T47D (cell line): ENCODE measurements at regions not wholly inside any gene's neighbourhood (a gene's known extent, or its start where the extent isn't known, plus 50 kb on each side); places are given as distances from the start of the nearest gene placed in this dataset.
"Not testable (repeated sequence)": the region's sequence is repeated elsewhere in the genome, so short reads cannot be mapped to it uniquely, and the experiment has no call there.

Source experiments
- DNase-seq, 2 experiments: peaks; one replicate each; pipeline versions ENCODE4 v3.0.0 to v3.0.0-alpha.2; 2011 to 2012; ENCODE audit warnings: low read depth in 1 of 2, low spot score in 1 of 2
- JUND ChIP-seq: IDR thresholded peaks from 2 replicates; pipeline ENCODE4 v1.6.1; 2012; ENCODE audit warnings: low read depth
- in situ Hi-C: cut with HindIII; loops from 2 replicates; pipeline ENCODE4 v1.10.0; 2016; ENCODE audit warnings: low sequenced_read_pairs, low pct_unique_long_range_greater_than_20kb

DNA sequence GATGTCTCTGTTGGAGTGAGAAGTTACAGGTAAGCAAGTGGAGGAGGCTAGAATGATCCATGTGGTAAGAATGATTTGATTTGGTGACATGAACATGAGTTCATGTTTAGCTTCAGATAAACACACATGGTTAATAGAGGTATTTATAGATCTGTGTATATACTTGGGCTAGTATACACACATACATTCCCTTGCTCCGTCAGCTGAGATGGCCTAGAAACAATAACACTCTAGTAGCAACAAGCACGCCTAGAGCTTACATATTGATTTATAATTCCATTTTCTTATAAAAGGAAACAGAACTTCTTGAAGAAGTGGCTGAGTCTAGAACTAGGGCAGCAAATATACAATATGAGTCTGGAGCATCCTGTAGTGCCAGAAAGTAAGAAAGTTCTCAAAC lies 223.0 kb downstream of the RND3 start:
- DNase-seq, result no peak
- in situ Hi-C loops, result no loop called here
- no peak for TF ChIP-seq JUND

DNA sequence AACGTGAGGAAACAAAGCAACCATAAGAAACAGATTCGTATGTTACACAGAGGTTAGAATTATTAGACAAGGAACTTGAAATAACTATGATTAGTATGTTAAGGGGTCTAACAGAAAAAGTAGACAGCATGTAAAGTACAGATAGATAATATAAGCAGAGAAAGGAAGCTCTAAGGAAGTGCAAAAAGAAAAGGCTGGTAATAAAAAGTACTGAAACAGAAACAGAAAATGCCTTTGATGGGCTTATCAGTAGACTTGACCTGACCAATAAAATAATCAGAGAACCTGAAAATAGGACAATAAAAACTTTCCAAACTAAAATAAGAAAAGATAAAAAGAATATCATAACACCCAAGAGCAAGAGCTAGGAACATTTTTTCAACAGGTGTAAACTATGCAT lies 225.8 kb downstream of the RND3 start:
- in situ Hi-C loops, result no loop called here
- TF ChIP-seq JUND, result no peak

DNA sequence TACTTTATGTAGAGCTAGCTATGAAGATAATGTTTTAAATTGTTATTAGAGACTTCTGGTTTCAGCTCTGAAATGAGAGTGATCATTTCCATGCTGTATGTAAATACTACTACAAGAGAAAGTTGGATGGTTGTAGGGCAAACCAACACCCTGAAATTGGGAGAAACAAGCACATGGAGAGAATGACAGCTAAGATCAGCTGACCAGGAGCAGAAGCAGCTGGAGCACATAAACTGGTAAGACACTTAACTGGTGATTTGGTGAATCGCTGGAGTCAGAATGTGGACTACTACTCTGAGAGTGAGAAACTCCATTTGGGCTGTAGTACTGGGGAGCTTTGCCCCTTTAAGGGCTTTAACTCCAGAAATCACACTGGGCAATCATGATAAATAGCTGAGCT lies 226.8 kb downstream of the RND3 start:
- TF ChIP-seq JUND, result no peak
- in situ Hi-C loops, result no loop called here
- no peak for DNase-seq

More for the DNA sequence above, 225.8 kb downstream of the RND3 start:
- no peak for DNase-seq

- no peak for DNase-seq
- TF ChIP-seq JUND, result no peak
- in situ Hi-C loops, result no loop called here
Measured at GRCh38 chr2:150259746-150260145, 227.7 kb downstream of the RND3 start.

DNA sequence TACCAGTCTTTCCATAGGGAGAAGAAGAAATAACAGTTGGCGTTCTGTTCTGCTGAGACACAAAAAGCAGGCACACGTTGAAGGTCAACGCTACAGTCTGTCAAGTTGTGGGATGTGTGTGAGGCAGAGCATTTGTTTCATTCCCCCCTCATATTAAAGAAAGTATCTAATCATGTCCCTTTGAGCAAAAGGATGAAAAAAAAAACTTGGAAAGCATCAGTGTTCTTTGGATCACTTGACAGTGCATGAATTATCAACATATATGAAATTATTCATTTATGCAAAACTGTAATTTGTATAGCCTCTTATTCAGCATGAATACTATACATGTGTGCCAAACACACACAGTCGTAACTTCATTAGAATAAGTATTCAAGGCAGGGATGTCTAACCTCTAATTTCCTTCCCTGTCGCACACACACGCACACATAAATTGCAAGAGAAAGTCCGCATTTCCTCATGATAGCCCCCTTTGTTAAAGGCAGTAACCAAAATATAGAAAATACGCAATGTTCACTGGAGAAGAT lies 228.6 kb downstream of the RND3 start:
- TF ChIP-seq JUND, result no peak
- in situ Hi-C loops, result no loop called here
- no peak for DNase-seq

- in situ Hi-C loops, result no loop called here
- TF ChIP-seq JUND, result no peak
Measured at GRCh38 chr2:150256736-150257135, 230.7 kb downstream of the RND3 start.

DNA sequence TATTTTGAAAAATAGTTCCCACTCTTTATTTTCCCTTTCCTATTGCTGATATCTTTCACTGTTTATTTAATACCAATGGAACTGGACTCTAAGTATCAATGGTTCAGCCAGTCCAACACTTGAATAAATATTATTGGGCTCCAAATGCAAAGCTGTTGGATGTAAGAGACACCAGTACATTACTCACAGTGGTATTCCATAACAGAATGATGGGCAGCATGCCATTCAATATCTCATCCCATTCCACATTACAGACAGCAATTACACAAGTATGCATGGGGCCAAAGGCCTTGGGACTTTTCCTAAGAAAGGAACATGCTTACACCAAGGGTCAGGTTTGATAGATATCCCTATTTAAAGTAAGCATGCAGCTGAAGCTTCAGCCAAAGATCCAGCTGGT lies 231.9 kb downstream of the RND3 start:
- in situ Hi-C loops, result no loop called here
- DNase-seq, result no peak
- no peak for TF ChIP-seq JUND

More at GRCh38 chr2:150256736-150257135, 230.7 kb downstream of the RND3 start:
- DNase-seq, result no peak

DNA sequence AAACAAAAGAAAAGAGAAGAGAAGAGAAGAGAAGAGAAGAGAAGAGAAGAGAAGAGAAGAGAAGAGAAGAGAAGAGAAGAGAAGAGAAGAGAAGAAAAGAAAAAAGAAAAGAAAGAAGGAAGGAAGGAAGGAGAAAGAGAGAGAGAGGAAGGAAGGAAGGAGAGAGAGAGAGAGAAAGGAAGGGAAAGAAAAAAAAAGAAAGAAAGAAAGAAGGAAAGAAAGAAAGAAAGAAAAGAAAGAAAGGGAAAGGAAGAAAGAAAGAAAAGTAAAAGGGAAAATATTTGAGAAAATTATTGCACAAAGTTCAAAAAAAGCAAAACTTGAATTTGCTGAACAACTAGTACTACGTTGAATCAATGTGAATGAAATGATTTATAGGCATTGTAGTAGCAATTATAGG lies 237.7 kb downstream of the RND3 start:
- in situ Hi-C loops, DNase-seq: not testable (repeated sequence)

- DNase-seq, result no peak
- in situ Hi-C loops, result no loop called here
- no peak for TF ChIP-seq JUND
Measured at GRCh38 chr2:150247481-150247880, 240.0 kb downstream of the RND3 start.

DNA sequence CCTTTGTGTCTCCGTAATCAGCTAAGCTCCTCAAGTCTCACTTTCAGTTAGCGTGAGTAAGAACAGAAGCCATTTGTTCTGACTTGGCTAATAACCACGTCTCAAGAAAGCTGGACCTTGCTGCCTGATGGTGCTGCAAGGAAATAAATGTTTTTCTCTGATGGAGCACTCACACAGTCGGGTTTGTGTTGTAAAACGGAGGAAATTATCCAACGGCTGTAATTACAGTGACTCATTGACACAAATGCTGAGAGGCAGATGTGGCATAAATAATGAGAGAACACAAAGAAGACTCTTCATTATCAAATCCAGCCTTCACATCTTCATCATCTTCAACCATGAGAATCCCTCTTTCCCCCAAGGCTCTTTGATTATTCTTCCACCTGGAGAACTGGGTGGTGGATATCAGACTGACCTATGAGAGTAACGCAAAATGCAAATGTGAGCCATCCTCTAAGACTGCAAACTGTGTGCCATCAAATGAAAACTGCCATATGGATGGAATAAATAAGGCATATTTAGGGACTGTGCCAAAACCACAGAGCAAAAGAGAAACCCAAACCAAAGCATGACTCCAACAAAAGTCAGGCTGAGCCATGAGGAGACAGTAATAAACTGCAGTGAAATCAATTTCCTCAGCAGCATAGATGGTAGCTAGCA lies 252.6 kb downstream of the RND3 start:
- in situ Hi-C loops, result no loop called here
- TF ChIP-seq JUND, result no peak
- no peak for DNase-seq

- no peak for TF ChIP-seq JUND
- no peak for DNase-seq
- in situ Hi-C loops, result no loop called here
Measured at GRCh38 chr2:150232871-150233270, 254.6 kb downstream of the RND3 start.

DNA sequence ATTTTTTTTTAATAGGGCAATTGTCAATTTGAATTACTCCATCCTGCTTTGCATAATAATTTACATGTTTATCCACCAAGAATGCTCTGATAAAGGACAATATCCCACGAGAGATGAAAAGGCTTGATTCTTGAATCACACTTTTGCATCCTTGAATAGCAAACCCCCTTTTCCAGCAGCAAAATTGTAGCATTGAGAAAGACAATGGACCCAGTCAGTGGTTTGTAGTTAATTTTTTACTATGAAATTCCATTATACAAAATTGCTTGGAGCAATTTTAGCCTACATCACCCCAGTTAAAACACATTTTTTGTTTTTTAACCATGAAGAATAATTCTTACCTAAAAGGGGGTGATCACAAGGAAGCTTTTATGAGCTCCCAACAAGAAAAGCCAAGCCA lies 255.1 kb downstream of the RND3 start:
- DNase-seq, result no peak

DNA sequence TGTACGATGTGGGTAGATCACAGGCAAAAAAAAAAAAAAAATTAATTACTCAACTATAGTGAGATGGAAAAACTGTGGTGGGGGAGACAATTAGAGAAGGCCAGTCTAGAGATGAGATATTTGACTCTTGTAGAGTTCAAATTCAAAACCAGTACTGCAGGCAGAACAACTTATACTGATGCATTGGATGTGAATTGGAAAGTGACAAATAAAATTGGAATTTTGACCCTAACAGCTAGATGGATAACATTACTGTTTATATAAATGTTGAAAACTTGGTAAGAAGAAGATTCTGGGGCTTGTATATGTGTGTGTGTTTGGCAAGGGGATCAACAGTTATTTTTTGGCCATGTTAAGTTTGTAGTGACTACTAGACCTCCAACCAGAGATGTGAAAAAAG lies 256.9 kb downstream of the RND3 start:
- TF ChIP-seq JUND, result no peak
- in situ Hi-C loops, result no loop called here
- peak in 1 of 2 experiments; percentile 27 for DNase-seq

More for the DNA sequence above, 255.1 kb downstream of the RND3 start:
- in situ Hi-C loops, result no loop called here
- TF ChIP-seq JUND, result no peak

- in situ Hi-C loops, result no loop called here
- DNase-seq, result no peak
- no peak for TF ChIP-seq JUND
Measured at GRCh38 chr2:150230004-150230403, 257.5 kb downstream of the RND3 start.
